ENCODE measurements at regions not wholly inside any gene's neighbourhood (a gene's known extent, or its start where the extent isn't known, plus 50 kb on each side); places are given as distances from the start of the nearest gene placed in this dataset.

DNA sequence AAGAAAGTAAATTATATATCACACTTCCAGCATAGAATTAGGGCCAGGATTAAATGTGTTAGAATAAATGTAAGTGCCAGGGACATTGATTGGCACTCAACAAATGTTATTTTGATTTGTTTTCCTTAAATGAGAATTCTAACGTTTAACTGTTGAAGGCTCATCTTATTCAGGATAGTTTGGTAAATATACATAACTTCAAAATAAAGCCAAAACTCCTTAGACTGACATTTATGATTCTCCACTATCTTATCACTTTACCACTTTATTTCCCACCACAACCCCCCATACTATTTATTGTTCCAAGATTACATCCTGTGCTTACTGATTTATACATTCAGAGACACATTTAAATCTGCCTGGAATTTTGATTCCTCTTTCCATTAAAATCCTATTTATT is 769.5 kb upstream of the CDH2 start:
- Histone ChIP-seq H3K27ac (ENCODE audit: insufficient read depth, low read length) (no peak overlapping the region), H3K9ac (ENCODE audit: insufficient read depth, low read length) (no peak overlapping the region), H3K36me3 (ENCODE audit: control insufficient read depth, insufficient read depth, low read length) (no peaks in the 10 kb centered on the region), H2AFZ (ENCODE audit: low read length) (no peak overlapping the region), H3K4me3 (replicated peaks in 1 of 4; ENCODE audit: control extremely low read depth in 1 of 4, insufficient read depth in 1 of 4, low read depth in 3 of 4, low read length in 4 of 4) (no peak overlapping the region), H3K9me3 (ENCODE audit: control insufficient read depth, insufficient read depth, low read depth, low read length) (no peaks in the 10 kb centered on the region), H3K4me2 (ENCODE audit: extremely low read depth, insufficient read depth, low read length) (no peak overlapping the region), H3K27me3 (ENCODE audit: control insufficient read depth, insufficient read depth, low read length) (no peaks in the 10 kb centered on the region), H3K79me2 (ENCODE audit: control insufficient read depth, insufficient read depth, low read length) (no peaks in the 10 kb centered on the region), H4K20me1 (ENCODE audit: control insufficient read depth, extremely low read depth, insufficient read depth, low read length) (no peaks in the 10 kb centered on the region), H3K4me1 (ENCODE audit: control insufficient read depth, extremely low read depth, insufficient read depth, low read length) (no peaks in the 10 kb centered on the region)
- TF ChIP-seq, protein P1, sequence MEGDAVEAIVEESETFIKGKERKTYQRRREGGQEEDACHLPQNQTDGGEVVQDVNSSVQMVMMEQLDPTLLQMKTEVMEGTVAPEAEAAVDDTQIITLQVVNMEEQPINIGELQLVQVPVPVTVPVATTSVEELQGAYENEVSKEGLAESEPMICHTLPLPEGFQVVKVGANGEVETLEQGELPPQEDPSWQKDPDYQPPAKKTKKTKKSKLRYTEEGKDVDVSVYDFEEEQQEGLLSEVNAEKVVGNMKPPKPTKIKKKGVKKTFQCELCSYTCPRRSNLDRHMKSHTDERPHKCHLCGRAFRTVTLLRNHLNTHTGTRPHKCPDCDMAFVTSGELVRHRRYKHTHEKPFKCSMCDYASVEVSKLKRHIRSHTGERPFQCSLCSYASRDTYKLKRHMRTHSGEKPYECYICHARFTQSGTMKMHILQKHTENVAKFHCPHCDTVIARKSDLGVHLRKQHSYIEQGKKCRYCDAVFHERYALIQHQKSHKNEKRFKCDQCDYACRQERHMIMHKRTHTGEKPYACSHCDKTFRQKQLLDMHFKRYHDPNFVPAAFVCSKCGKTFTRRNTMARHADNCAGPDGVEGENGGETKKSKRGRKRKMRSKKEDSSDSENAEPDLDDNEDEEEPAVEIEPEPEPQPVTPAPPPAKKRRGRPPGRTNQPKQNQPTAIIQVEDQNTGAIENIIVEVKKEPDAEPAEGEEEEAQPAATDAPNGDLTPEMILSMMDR (conservative IDR thresholded peaks at IDR 0.05 in 1 of 2, IDR thresholded peaks at IDR 0.05 in 1 of 2; ENCODE audit: low read depth in 1 of 2, low read length in 2 of 2), result no peak
- TF ChIP-seq EZH2 (IDR thresholded peaks at IDR 0.05; ENCODE audit: low read length, missing control alignments), result no peak
- DNase-seq (ENCODE audit: low read depth in 2 of 2), result no peak

DNA sequence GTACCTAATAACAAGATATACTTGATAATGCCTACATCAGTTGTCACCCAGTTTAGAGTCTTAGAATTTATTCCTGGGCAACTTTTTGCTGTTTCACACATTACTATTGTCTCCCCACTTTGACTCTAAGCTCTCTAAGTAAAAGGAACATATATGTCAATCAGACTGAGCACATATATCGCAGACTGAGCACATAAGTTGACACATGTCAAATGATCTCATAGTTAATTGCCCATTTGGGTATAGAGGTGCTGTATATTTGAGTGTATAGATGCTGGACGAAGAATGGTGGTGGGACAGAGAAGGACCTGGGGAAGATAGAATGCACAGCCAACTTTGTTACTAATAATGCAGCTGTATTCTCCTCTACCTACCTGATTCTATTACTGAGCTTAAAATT is 746.0 kb upstream of the CDH2 start:
- Histone ChIP-seq H3K4me3 (replicated peaks in 1 of 4; ENCODE audit: control extremely low read depth in 1 of 4, insufficient read depth in 1 of 4, low read depth in 3 of 4, low read length in 4 of 4) (no peak overlapping the region), H3K27me3 (ENCODE audit: control insufficient read depth, insufficient read depth, low read length) (no peaks in the 10 kb centered on the region), H3K79me2 (ENCODE audit: control insufficient read depth, insufficient read depth, low read length) (no peaks in the 10 kb centered on the region), H3K27ac (ENCODE audit: insufficient read depth, low read length) (no peak overlapping the region), H3K4me2 (ENCODE audit: extremely low read depth, insufficient read depth, low read length) (no peak overlapping the region), H3K9me3 (ENCODE audit: control insufficient read depth, insufficient read depth, low read depth, low read length) (no peaks in the 10 kb centered on the region), H2AFZ (ENCODE audit: low read length) (no peak overlapping the region), H3K36me3 (ENCODE audit: control insufficient read depth, insufficient read depth, low read length) (no peaks in the 10 kb centered on the region), H3K4me1 (ENCODE audit: control insufficient read depth, extremely low read depth, insufficient read depth, low read length) (no peaks in the 10 kb centered on the region), H3K9ac (ENCODE audit: insufficient read depth, low read length) (no peak overlapping the region), H4K20me1 (ENCODE audit: control insufficient read depth, extremely low read depth, insufficient read depth, low read length) (no peaks in the 10 kb centered on the region)
- no peak for DNase-seq (ENCODE audit: low read depth in 2 of 2)
- no peak for TF ChIP-seq EZH2 (IDR thresholded peaks at IDR 0.05; ENCODE audit: low read length, missing control alignments)
- TF ChIP-seq, protein P1 (conservative IDR thresholded peaks at IDR 0.05 in 1 of 2, IDR thresholded peaks at IDR 0.05 in 1 of 2; ENCODE audit: low read depth in 1 of 2, low read length in 2 of 2), result no peak

DNA sequence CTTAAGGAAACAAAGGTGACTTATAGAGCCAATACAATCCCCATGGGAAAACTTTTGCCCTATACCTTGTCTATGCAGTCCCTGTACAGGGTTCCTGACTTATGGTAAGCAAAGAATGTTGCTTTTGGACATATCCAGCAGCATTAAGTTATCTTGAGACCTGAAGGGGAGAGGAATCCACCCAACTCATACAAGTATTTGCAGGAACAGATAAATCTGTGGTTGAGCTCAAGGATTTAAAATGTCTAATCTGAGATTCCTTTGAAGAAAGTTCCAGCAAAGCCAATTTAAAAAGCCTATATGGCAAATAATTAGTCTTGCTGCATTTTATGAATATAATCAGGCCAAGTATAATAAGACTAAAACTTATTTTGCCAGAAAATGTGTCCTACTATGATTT is 739.5 kb upstream of the CDH2 start:
- H3K9me3 ChIP-seq (ENCODE audit: control insufficient read depth, insufficient read depth, low read depth, low read length), result no peaks in the 10 kb centered on the region
- no peaks in the 10 kb centered on the region for H3K36me3 ChIP-seq (ENCODE audit: control insufficient read depth, insufficient read depth, low read length)
- TF ChIP-seq, protein P1 (conservative IDR thresholded peaks at IDR 0.05 in 1 of 2, IDR thresholded peaks at IDR 0.05 in 1 of 2; ENCODE audit: low read depth in 1 of 2, low read length in 2 of 2), result no peak
- no peak for TF ChIP-seq EZH2 (IDR thresholded peaks at IDR 0.05; ENCODE audit: low read length, missing control alignments)
- H3K27me3 ChIP-seq (ENCODE audit: control insufficient read depth, insufficient read depth, low read length), result no peaks in the 10 kb centered on the region
- no peaks in the 10 kb centered on the region for H3K4me1 ChIP-seq (ENCODE audit: control insufficient read depth, extremely low read depth, insufficient read depth, low read length)
- H4K20me1 ChIP-seq (ENCODE audit: control insufficient read depth, extremely low read depth, insufficient read depth, low read length), result no peaks in the 10 kb centered on the region
- H3K4me2 ChIP-seq (ENCODE audit: extremely low read depth, insufficient read depth, low read length), result no peak overlapping the region
- no peaks in the 10 kb centered on the region for H3K79me2 ChIP-seq (ENCODE audit: control insufficient read depth, insufficient read depth, low read length)
- H3K9ac ChIP-seq (ENCODE audit: insufficient read depth, low read length), result no peak overlapping the region
- H3K27ac ChIP-seq (ENCODE audit: insufficient read depth, low read length), result no peak overlapping the region
- DNase-seq (ENCODE audit: low read depth in 2 of 2), result peak in 1 of 2 donors; percentile 67
- no peak overlapping the region for H2AFZ ChIP-seq (ENCODE audit: low read length)
- H3K4me3 ChIP-seq (replicated peaks in 1 of 4; ENCODE audit: control extremely low read depth in 1 of 4, insufficient read depth in 1 of 4, low read depth in 3 of 4, low read length in 4 of 4), result no peak overlapping the region

Data from fibroblast of lung (primary cell).